AG04450 (cell line): ENCODE measurements at regions not wholly inside any gene's neighbourhood (a gene's known extent, or its start where the extent isn't known, plus 50 kb on each side); places are given as distances from the start of the nearest gene placed in this dataset.

Experiments used
- CTCF ChIA-PET: fragments of 300-600, 350-600 bp; formaldehyde crosslinking; extraction: SDS; loops from one replicate; lab custom pipeline; 2022; ENCODE audit warnings: antibody characterized with exemption, inconsistent platforms; lab: Charles Lee
- POLR2A ChIA-PET: fragments of 350-600 bp; formaldehyde crosslinking; extraction: SDS; loops from one replicate; lab custom pipeline; 2021; ENCODE audit warnings: antibody characterized with exemption, inconsistent platforms; lab: Yijun Ruan, JAX
- DNase-seq: peaks from one replicate; pipeline ENCODE4 v3.0.0-alpha.2; 2011; ENCODE audit warnings: low read depth, low spot score
- H3K27ac ChIP-seq: one replicate; pipeline ENCODE4 v1.5.1; 2012; ENCODE audit warnings: low read depth, low read length, control low read depth
- H3K27me3 ChIP-seq: one replicate; pipeline ENCODE4 v1.6.0; 2012; ENCODE audit warnings: low read length; ENCODE audit not compliant: control insufficient read depth, insufficient read depth
- H3K4me3 ChIP-seq: 2 replicates; pipeline ENCODE4 v1.5.1; 2011; ENCODE audit warnings: mild to moderate bottlenecking, low read depth, low read length, control low read depth
- H3K9me3 ChIP-seq: 2 replicates; pipeline ENCODE4 v1.5.1; 2012; ENCODE audit warnings: low read length; ENCODE audit not compliant: control insufficient read depth, insufficient read depth
- TF ChIP-seq, protein P1 (sequence below): IDR thresholded peaks from 2 replicates; pipeline ENCODE4 v1.5.1; 2011; ENCODE audit warnings: low read depth, low read length, control low read depth, inconsistent platforms

DNA sequence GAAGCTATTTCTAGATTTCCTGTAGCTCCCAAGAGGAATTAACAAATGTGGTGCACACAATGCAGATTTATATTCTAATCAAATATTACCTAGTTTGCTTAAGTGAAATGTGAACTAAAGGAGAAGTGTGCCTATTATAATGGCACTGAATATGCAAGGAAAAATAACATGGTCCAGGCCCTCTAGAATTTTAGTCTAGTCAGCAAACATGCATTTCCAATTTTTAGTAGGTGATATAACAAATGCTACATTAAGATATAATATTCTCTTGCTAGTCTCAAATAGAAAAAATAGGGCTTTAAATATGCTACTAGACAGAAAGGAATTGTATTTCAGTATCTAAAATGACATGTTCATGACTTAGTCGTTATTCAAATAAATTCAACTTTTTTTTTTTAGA, 689.5 kb downstream of the TMEM182 start:
- TF ChIP-seq, protein P1, sequence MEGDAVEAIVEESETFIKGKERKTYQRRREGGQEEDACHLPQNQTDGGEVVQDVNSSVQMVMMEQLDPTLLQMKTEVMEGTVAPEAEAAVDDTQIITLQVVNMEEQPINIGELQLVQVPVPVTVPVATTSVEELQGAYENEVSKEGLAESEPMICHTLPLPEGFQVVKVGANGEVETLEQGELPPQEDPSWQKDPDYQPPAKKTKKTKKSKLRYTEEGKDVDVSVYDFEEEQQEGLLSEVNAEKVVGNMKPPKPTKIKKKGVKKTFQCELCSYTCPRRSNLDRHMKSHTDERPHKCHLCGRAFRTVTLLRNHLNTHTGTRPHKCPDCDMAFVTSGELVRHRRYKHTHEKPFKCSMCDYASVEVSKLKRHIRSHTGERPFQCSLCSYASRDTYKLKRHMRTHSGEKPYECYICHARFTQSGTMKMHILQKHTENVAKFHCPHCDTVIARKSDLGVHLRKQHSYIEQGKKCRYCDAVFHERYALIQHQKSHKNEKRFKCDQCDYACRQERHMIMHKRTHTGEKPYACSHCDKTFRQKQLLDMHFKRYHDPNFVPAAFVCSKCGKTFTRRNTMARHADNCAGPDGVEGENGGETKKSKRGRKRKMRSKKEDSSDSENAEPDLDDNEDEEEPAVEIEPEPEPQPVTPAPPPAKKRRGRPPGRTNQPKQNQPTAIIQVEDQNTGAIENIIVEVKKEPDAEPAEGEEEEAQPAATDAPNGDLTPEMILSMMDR, result no peak
- no peak overlapping the region for H3K27ac ChIP-seq
- no peak for DNase-seq
- CTCF ChIA-PET, result no interaction called here
- H3K27me3 ChIP-seq, result no peaks in the 10 kb centered on the region
- no peak overlapping the region for H3K4me3 ChIP-seq
- peaks cover 3% of the 10 kb centered on the region for H3K9me3 ChIP-seq
- POLR2A ChIA-PET, result no interaction called here

DNA sequence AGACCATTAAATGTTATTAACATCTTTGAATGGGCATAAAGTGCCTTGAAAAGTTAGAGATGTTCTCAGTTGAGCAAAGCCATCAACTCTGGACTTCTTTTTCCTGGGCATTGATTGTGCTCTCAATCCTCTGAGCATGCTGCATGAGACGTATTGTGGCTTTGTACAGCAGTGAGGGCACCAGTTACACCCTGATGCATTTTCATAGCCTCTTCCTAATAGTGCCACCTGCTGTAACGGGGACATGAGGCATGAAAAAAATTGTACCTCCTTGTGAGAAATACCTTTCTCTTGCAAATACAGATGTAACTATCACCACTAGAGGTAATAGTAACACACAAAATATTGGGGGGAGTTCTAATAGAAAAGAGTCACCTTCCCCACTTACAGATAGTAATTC, 697.5 kb downstream of the TMEM182 start:
- H3K9me3 ChIP-seq, result peaks cover 13% of the 10 kb centered on the region
- no peaks in the 10 kb centered on the region for H3K27me3 ChIP-seq
- H3K4me3 ChIP-seq, result no peak overlapping the region
- H3K27ac ChIP-seq, result no peak overlapping the region
- TF ChIP-seq, protein P1, result no peak
- no peak for DNase-seq
- CTCF ChIA-PET, result no interaction called here
- POLR2A ChIA-PET, result no interaction called here

DNA sequence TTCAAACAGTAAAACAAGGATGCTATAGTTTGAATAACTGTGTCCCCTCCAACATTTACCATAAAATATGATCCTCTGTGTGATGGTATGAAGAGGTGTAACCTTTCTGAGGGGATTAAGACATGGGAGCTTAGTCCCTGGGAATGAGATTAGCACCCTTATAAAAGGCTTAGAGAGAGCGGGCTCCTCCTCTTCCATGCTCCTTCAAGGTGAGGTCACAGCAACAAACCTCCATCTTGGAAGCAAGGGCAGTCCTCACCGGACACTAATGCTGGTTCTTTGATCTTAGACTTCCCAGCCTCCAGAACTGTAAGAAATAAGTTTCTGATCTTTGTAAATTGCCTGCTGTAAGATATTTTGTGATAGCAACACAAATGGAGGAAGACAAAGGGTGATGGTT, 700.3 kb downstream of the TMEM182 start:
- POLR2A ChIA-PET, result no interaction called here

DNA sequence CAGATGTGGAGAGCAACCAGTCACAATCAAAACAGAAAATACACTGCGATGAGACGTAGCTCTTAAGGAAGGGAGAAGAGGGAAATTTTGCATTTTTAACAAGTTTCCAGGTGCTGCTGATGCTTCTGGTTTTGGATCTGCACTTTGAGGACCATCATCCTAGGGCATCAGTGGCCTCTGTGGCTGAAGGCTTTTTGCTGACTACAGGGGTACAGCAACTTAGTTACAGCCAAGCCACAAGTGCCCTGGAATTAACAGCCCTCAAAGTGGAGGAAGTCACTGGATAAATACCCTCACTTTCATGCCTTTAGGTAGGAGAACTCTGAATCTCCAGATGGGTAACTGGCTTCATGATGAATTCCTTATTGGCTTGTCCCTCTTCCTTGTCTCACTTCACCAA, 700.9 kb downstream of the TMEM182 start:
- TF ChIP-seq, protein P1, result no peak
- DNase-seq, result no peak
- Histone ChIP-seq H3K27me3 (no peaks in the 10 kb centered on the region), H3K27ac (no peak overlapping the region), H3K9me3 (peaks cover 21% of the 10 kb centered on the region), H3K4me3 (no peak overlapping the region)
- ChIA-PET CTCF (no interaction called here), POLR2A (no interaction called here)

More for the DNA sequence above, 700.3 kb downstream of the TMEM182 start:
- TF ChIP-seq, protein P1, result no peak
- Histone ChIP-seq H3K27me3 (no peaks in the 10 kb centered on the region), H3K4me3 (no peak overlapping the region), H3K27ac (no peak overlapping the region), H3K9me3 (peaks cover 21% of the 10 kb centered on the region)
- CTCF ChIA-PET, result no interaction called here
- no peak for DNase-seq

DNA sequence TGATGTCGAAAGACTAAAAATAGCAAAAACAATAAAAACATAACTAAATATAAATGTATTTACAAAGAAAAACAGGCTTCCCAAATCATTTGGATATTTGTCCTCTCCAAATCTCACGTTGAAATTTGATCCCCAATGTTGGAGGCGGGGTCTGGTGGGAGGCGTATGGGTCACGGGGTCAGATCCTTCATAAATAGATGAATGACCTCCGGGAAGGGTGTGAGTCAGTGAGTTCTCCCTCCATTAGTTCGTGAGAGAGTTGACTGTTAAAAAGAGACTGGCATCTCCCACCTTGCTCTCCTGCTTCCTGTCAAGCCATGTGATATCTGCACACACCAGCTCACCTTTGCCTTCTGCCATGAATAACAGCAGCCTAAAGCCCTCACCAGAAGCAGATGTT, 703.0 kb downstream of the TMEM182 start:
- POLR2A ChIA-PET, result no interaction called here
- TF ChIP-seq, protein P1, result no peak
- CTCF ChIA-PET, result no interaction called here

More for the DNA sequence above, 703.0 kb downstream of the TMEM182 start:
- Histone ChIP-seq H3K27ac (no peak overlapping the region), H3K9me3 (peaks cover 21% of the 10 kb centered on the region), H3K27me3 (no peaks in the 10 kb centered on the region), H3K4me3 (no peak overlapping the region)
- DNase-seq, result no peak
